WERI-Rb-1 (cell line): ENCODE measurements at regions not wholly inside any gene's neighbourhood (a gene's known extent, or its start where the extent isn't known, plus 50 kb on each side); places are given as distances from the start of the nearest gene placed in this dataset.

Experiments
- DNase-seq: peaks from one replicate; pipeline ENCODE4 v3.0.0-alpha.2; 2020
- H3K27ac ChIP-seq: fragments of 250-450 bp; sonication (Bioruptor Pico); 2 replicates; pipeline ENCODE4 v1.5.1; 2020; ENCODE audit warnings: mild to moderate bottlenecking, moderate library complexity
- H3K27me3 ChIP-seq: fragments of 250-450 bp; sonication (Bioruptor Pico); 2 replicates; pipeline ENCODE4 v1.5.1; 2021; ENCODE audit warnings: mild to moderate bottlenecking, low read depth, moderate library complexity; ENCODE audit not compliant: insufficient read depth, severe bottlenecking
- H3K36me3 ChIP-seq: fragments of 250-450 bp; sonication (Bioruptor Pico); 2 replicates; pipeline ENCODE4 v1.5.1; 2020; ENCODE audit warnings: mild to moderate bottlenecking, moderate library complexity
- H3K4me3 ChIP-seq: 2 replicates; pipeline ENCODE4 v1.5.1; 2011; ENCODE audit warnings: low read depth, mild to moderate bottlenecking, control low read depth, low read length
- H3K9me3 ChIP-seq: fragments of 250-450 bp; sonication (Bioruptor Pico); 2 replicates; pipeline ENCODE4 v1.5.1; 2021; ENCODE audit warnings: mild to moderate bottlenecking, moderate library complexity; ENCODE audit not compliant: severe bottlenecking
- TF ChIP-seq, protein P1 (sequence below): IDR thresholded peaks from 2 replicates; pipeline ENCODE4 v1.5.1; 2011; ENCODE audit warnings: low read depth, mild to moderate bottlenecking, control low read depth, inconsistent platforms, low read length

DNA sequence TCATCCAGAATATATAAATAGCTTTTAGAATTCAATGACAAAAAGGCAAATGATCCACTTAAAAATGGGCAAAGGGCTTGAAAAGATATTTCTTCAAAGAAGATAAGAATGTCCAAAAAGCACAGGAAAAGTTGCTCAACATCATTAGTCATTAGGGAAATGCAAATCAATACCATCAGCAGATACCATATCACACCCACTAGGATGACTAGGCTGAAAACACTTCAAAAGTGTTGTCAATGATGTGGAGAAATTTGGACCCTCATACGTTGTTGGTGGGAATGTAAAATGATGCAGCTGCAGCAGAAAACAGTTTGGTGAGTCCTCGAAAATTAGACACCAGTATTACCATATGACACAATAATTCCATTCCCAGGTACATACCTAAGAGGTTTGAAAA, 303.6 kb upstream of the SLC35B3 start:
- TF ChIP-seq, protein P1, sequence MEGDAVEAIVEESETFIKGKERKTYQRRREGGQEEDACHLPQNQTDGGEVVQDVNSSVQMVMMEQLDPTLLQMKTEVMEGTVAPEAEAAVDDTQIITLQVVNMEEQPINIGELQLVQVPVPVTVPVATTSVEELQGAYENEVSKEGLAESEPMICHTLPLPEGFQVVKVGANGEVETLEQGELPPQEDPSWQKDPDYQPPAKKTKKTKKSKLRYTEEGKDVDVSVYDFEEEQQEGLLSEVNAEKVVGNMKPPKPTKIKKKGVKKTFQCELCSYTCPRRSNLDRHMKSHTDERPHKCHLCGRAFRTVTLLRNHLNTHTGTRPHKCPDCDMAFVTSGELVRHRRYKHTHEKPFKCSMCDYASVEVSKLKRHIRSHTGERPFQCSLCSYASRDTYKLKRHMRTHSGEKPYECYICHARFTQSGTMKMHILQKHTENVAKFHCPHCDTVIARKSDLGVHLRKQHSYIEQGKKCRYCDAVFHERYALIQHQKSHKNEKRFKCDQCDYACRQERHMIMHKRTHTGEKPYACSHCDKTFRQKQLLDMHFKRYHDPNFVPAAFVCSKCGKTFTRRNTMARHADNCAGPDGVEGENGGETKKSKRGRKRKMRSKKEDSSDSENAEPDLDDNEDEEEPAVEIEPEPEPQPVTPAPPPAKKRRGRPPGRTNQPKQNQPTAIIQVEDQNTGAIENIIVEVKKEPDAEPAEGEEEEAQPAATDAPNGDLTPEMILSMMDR: no peak
- no peaks in the 10 kb centered on the region for H3K9me3 ChIP-seq
- no peak overlapping the region for H3K4me3 ChIP-seq
- H3K27me3 ChIP-seq: peaks cover 5% of the 10 kb centered on the region
- DNase-seq: no peak
- no peaks in the 10 kb centered on the region for H3K36me3 ChIP-seq
- H3K27ac ChIP-seq: no peak overlapping the region

DNA sequence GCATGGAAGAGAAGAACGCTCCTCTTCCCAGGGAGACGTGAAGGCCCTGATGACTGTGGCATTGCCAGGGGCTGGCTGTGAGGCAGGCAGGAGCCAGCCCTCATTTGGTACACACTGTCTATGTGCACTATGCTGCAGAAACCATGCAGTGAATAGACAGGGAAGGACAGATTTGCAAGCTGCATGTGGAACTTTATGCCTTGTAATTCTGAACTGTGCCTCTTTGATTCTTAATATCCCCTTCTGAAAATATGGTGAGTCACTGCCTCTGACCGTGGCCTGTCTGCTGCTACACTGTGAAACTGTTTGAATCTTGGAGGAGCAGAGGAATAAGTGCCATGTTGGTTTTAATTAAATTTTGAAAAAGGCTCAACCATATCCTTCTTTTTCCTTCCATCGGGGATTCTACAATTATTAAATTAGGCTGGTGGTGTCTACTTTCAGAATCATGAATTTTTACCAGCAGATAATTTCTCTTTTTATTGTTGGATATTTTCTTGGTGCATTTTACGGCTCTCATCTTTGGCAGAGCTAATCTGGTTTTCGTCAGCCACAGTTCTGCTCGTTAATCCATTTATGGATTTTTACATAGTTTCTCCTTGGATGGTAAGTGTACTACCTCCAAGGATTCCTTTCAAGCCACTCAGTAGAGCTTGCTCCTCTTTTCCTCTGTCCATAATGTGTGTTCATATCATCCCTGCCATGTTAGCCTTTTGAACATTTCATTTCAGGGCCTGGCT, 301.0 kb upstream of the SLC35B3 start:
- Histone ChIP-seq H3K27me3 (peaks cover 5% of the 10 kb centered on the region), H3K9me3 (no peaks in the 10 kb centered on the region), H3K36me3 (no peaks in the 10 kb centered on the region), H3K27ac (no peak overlapping the region), H3K4me3 (no peak overlapping the region)
- DNase-seq: no peak
- TF ChIP-seq, protein P1: no peak

DNA sequence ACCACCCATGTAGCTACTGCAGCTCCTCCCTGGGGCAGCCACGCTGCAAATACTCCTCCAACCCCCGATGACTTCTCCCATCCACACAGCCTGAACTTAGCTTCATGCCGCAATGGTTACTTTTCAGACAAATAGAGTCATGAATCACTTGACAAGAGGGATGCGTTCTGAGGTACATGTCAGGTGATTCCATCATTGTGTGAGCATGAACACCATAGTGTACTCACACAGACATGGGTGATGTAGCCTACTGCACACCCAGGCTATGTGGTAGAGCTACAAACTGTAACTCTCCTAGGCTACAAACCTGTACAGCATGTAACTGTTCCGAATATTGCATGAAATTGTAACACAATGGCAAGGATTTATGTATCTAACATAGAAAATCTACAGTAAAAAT, 298.5 kb upstream of the SLC35B3 start:
- Histone ChIP-seq H3K4me3 (no peak overlapping the region), H3K27me3 (peaks cover 5% of the 10 kb centered on the region), H3K9me3 (no peaks in the 10 kb centered on the region), H3K36me3 (no peaks in the 10 kb centered on the region), H3K27ac (no peak overlapping the region)
- DNase-seq: no peak
- TF ChIP-seq, protein P1: no peak

DNA sequence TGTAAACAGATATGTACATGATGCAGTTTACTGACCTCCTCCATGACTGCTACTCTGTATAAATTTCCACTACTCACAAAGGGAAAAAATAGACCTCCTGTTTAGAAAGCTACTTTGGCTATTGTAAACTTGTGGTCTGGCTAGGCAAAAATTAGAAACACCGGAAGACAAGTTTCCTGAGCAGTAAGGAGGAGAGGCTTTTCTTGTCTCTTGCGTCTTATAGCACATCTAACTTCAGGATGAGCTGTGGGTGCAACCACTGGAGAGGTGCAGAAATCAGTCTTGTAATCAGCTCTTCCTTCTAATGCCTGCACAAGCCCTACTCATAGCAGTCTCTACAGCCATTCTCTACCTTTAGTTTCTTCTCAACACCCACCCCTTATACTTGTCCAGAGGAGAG, 296.5 kb upstream of the SLC35B3 start:
- no peak overlapping the region for H3K27ac ChIP-seq
- H3K4me3 ChIP-seq: no peak overlapping the region

DNA sequence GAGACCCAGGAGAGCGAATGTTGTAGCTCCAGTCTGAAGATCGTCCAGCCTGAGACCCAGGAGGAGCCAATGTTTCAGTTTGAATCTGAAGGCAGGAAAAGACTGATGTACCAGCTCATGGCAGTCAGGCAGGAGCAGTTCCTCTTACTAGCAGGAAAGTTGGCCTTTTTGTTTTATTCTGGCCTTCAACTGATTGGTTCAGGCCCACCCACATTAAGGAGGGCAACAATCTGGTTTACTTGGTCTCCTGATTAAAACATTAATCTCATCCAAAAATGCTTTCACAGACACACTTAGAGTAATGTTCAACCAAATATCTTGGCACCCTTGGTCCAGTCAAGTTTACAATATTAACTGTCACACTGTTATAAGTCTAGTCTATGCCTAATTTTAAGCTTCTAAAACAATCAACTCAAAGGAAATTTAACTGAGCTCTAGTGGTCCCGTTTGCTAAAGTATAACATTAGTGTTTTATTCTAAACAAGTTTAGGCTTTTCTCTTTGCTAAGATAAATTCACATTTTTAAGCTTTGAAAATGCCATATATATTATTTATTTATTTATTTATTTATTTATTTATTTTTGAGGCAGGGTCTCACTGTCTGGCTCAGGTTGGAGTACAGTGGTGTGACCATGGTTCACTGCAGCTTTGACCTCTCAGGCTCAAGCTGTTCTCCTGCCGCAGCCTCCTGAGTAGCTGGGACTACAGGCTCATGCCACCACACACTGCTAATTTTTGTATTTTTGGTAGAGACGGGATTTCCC, 275.5 kb upstream of the SLC35B3 start:
- H3K36me3 ChIP-seq: no peaks in the 10 kb centered on the region
- H3K4me3 ChIP-seq: no peak overlapping the region
- TF ChIP-seq, protein P1: no peak
- no peak overlapping the region for H3K27ac ChIP-seq
- H3K27me3 ChIP-seq: peaks cover 6% of the 10 kb centered on the region
- DNase-seq: no peak
- no peaks in the 10 kb centered on the region for H3K9me3 ChIP-seq

More for the DNA sequence above, 296.5 kb upstream of the SLC35B3 start:
- H3K9me3 ChIP-seq: no peaks in the 10 kb centered on the region
- TF ChIP-seq, protein P1: no peak
- peaks cover 8% of the 10 kb centered on the region for H3K27me3 ChIP-seq
- H3K36me3 ChIP-seq: no peaks in the 10 kb centered on the region
- no peak for DNase-seq
